NCI-H2107 (cell line): ENCODE measurements at regions not wholly inside any gene's neighbourhood (a gene's known extent, or its start where the extent isn't known, plus 50 kb on each side); places are given as distances from the start of the nearest gene placed in this dataset.
"Not testable (repeated sequence)": the region's sequence is repeated elsewhere in the genome, so short reads cannot be mapped to it uniquely, and the experiment has no call there.

Experiments
- DNase-seq: peaks from one replicate; lab custom pipeline; 2025; lab: John Stamatoyannopoulos, UW

DNA sequence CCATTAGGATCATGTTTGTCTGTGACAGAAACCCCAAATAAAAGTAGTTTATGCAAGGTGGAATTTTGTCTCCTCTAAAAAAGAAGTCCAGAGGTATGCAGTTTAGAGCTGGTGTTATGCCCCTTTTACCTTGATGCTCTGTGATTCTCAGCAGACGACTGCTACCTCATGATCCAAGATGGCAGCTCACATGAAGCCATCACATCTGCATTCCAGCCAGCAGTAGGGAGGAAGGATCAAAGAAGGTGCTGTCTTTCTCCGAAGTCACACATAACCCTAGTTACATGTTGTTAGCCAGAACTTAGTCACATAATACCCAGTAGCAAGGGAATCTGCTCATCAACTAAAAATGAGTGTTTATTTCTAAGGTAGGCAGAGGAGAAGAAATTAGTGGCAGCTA is 135.7 kb upstream of the HS3ST2 start:
- no peak for DNase-seq

GRCh38 chr16:22681554-22682291 is 132.2 kb upstream of the HS3ST2 start:
- no peak for DNase-seq

- no peak for DNase-seq
Measured at GRCh38 chr16:22683258-22683657, 130.7 kb upstream of the HS3ST2 start.

GRCh38 chr16:22683730-22684573 is 130.0 kb upstream of the HS3ST2 start:
- no peak for DNase-seq

DNA sequence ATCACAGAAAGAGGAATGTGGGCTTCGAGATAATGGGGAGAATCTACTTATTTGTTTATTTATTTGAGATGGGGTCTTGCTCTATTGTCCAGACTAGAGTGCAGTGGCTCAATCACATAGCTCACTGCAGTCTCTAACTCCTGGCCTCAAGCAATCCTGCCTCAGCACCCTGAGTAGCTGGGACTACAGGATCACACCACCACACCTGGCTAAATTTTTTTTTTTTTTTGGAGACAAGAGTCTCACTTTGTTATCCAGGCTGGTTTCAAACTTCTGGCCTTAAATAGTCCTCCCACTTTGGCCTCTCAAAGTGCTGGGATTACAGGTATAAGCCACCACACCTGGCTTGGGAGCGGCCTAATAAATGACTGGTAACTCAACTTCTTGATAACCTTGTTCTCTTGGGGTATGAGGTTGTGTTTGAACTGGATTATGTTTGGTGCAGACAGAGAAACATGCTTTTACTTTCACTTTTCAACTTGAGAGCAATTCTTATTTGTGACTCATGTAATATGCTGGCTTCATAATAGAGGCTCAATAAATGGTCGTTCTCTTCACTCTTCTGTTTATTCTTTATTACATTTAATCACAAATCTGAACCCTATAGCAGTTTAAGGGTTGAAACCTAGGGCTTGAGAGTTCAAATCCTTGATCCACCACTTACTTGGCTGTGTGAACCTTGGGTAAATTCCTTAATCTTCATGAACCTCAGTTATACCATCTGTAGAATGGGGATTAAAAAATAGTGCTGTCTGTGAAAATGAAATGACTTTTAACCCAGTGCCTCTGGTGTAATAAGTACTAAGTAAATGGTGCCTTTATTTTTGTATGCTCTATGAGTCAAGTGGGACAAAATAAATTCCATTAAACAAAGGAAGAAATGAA is 129.1 kb upstream of the HS3ST2 start:
- no peak for DNase-seq

DNA sequence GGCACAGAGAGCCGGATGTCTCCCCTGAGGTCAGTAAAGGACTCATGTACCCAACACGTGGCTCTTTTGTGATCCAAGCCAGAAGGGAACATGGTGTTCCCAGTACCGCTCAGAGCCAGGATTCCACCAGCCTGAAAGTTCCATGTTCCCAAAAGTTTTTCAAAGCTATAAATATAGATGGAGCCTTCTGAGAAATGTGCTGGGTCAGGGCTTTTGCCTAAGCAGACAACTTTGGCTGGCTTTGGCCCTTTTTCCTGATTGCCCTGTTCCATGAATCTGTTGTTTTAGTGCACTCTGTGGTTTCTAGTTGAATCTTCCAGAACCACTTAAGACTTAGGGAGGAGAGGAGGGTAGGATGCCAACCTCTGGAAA is 128.5 kb upstream of the HS3ST2 start:
- no peak for DNase-seq

DNA sequence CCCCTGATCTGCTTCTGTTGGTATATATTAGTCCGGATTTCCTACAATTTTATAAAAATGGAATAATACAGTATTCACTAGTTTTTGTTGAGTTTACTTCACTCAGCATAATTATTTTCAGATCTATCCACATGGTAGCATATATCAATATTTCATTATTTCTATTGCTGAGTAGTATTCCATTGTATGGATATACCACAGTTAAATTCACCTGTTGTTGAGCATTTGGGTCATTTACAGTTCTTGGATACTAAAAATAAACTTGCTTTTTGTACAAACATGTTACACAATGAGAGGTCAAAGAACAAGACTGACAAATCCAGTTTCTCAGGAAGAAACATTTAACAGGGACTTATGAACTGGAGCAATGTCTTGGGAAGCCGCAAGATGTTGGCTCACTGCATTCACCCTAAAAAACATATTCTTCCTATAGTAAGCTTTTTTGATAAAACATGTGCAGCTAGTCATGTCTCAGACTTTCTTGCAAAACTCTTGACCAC is 126.9 kb upstream of the HS3ST2 start:
- no peak for DNase-seq

DNA sequence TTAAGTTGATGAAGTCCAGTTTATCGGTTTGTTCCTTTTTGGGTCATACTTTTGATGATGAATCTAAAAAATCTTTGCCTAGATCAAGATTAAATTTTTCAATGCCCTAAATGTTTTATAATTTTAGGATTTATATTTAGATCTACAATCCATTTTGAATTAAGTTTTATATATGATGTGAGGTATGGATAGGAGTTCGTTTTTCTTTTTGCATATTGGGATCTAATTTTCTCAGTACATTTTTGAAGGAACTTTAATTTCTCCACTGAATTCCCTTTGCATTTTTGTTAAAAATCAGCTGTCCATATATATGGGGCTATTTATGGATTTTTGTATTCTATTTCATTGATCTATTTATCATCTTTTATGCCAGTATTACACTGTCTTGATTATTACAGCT is 125.5 kb upstream of the HS3ST2 start:
- DNase-seq, result no peak

GRCh38 chr16:22688930-22689329 is 125.0 kb upstream of the HS3ST2 start:
- DNase-seq, result no peak

DNA sequence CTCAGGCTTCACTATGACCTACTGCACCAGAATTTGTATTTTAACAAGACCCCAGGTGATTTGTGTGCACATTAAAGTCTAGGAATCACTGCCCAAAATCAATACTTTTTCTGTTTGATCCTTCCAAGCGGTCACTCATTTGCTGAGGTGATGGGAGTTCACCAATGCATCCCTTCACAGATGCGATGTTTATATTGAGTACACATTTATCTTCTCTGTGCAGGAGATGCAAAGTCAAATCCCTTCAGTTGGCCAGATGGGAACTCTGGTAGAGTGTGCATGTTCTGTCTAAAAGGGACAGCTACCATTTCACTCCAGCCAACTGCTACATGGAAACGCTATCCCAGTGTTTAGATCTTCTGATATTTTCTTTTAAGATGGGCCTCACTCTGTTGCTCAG is 122.6 kb upstream of the HS3ST2 start:
- DNase-seq, result no peak

DNA sequence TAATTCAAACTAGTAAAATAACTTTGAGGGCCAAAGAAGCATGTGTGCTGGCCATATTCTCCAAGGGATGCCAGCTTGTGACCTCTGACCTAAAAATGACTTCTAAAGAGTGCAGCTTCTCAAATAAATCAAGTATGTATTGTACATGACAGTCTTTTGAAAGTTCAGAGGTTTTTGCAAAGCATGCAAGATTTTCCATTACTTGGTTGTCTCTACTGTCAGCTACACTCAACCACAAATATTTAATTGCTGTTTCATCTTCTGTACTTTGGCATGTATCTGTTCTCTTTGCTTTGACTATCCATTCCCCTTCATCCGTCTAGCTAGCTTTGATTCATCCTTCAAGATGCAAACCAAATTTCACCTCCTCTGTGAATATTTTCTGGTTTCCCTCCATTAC is 121.9 kb upstream of the HS3ST2 start:
- no peak for DNase-seq

DNA sequence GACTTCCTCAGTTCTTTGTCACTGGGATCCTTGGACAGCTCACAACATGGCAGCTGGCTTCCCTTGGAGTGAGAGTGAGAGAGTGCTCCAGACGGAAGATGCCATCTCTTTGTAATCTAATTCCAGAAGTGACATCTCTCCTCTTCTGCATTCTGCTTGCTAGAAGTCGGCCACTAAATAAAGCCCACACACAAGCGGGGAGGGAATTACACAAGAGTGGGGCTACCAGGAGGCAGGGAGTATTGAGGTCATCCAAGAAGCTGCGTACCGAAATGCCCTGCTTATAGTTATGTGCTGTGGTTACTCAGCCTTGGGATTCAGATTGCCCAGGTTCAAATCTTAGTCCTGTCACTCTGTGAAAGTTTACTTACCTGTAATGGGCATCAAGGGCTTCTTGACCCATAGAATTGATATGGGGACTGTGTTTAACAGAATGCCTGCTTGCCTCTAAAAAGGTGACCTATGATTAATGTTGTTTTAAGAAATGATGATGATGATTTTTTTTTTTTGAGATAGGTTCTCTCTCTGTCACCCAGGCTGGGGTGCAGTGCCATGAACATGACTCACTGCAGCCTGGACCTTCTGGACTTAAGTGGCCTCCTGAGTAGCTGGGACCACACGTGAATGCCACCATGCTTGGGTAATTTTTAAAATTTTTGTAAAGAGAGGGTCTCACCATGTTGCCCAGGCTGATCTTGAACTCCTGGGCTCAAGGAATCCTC is 120.9 kb upstream of the HS3ST2 start:
- DNase-seq, result no peak

- DNase-seq, result no peak
Measured at GRCh38 chr16:22693638-22694340, 120.2 kb upstream of the HS3ST2 start.

GRCh38 chr16:22694887-22695382 is 119.0 kb upstream of the HS3ST2 start:
- DNase-seq, result no peak

- DNase-seq, result not testable (repeated sequence)
Measured at GRCh38 chr16:22695773-22696172, 118.2 kb upstream of the HS3ST2 start.

- no peak for DNase-seq
Measured at GRCh38 chr16:22699356-22699755, 114.6 kb upstream of the HS3ST2 start.

DNA sequence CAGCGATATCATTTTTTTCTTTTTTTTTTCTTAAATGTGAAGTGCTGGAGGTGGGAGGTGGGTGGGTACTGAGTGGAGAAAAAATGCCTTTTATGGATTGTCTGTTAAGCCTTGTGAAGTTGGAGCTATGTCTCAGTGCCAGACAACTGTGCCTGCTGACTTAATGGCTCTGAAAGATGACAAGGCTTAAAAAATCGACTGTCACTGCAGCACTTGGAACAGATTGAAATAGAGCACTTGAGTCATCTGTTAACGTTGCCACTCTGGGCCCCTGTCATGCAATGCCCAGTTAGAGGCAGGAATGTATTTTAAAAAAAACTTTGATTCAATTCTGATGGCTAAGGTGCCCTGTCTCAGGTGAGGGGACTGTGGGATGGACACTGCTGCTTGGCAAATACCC is 108.2 kb upstream of the HS3ST2 start:
- no peak for DNase-seq

DNA sequence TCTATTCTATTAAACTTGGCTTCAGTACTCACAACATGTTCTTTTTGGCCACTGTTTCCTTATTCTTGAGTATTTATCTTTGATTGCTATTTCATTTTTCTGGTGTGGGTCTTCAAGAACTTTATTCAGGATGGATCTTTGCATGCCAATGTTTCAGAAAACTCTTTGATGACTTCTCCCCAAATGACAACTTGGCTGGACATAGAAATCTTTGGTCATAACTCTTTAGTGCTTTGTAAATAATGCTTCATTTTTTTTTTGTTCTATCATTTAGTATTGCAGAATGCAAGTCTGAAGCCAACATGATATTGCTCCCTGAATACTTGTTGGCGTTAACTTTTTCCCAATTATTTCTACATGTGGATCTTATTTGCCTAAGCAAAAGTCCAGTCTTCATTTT is 103.6 kb upstream of the HS3ST2 start:
- DNase-seq, result no peak

DNA sequence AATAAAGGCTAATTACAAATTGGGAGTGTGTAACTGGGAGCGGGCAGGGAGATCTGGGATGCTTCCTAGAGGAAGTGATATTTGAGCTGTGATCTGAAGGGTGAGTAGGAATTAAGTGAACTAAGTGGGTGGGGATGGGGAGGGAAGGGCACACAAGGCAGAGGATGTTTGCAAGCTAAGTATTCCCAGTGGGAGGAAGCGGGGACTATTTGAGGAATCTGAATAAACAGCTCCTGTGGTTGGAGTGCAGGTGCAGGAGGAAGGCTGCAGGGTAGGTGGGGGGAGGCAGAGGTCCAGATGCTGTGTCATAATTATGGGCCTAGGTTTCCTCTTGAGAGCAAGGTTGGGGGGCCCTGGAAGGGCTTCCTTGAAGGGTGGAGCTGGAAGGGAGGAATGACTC is 102.1 kb upstream of the HS3ST2 start:
- no peak for DNase-seq

- no peak for DNase-seq
Measured at GRCh38 chr16:22712471-22712870, 101.5 kb upstream of the HS3ST2 start.

GRCh38 chr16:22718598-22718997 is 95.4 kb upstream of the HS3ST2 start:
- not testable (repeated sequence) for DNase-seq
